H1 (cell line): ENCODE measurements at regions not wholly inside any gene's neighbourhood (a gene's known extent, or its start where the extent isn't known, plus 50 kb on each side); places are given as distances from the start of the nearest gene placed in this dataset.

Experiments
- GABPA ChIP-seq: IDR thresholded peaks from 2 replicates; pipeline ENCODE4 v1.6.1; 2011; ENCODE audit warnings: mild to moderate bottlenecking, low read length, moderate library complexity, borderline replicate concordance; ENCODE audit not compliant: insufficient read depth
- KDM1A ChIP-seq: fragments of 200-600, 300-600 bp; sonication (generic); IDR thresholded peaks from 2 replicates; pipeline ENCODE4 v1.7.1; 2016; ENCODE audit warnings: mild to moderate bottlenecking, low read length, borderline replicate concordance
- RXRA ChIP-seq: IDR thresholded peaks from 2 replicates; pipeline ENCODE4 v1.6.1; 2011; ENCODE audit warnings: low read depth, mild to moderate bottlenecking, low read length, moderate library complexity; ENCODE audit not compliant: insufficient read depth
- TF ChIP-seq, protein P1 (sequence below): IDR thresholded peaks from 2 replicates; pipeline ENCODE4 v1.6.1; 2012; ENCODE audit warnings: low read length, inconsistent platforms

DNA sequence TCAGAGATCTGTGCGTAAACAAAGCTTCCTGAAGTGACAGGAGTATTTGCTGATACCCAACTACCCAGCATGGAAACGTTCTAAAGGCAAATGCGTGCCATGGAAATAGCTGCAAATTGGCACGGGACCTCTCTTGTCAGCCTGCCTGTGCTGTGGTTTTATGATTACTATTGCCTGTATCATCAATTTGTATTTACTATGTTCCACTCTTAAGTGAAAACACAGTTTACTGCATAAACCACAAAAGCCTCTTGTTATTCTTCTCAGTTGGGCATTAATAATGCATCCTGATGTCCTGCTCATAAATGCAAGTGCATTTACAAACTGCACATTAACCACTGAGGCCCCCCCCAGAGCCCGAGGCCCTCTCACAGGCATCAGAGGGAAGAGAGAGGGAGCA, 196.6 kb upstream of the SLC35G4 start (continued):
- TF ChIP-seq, protein P1, sequence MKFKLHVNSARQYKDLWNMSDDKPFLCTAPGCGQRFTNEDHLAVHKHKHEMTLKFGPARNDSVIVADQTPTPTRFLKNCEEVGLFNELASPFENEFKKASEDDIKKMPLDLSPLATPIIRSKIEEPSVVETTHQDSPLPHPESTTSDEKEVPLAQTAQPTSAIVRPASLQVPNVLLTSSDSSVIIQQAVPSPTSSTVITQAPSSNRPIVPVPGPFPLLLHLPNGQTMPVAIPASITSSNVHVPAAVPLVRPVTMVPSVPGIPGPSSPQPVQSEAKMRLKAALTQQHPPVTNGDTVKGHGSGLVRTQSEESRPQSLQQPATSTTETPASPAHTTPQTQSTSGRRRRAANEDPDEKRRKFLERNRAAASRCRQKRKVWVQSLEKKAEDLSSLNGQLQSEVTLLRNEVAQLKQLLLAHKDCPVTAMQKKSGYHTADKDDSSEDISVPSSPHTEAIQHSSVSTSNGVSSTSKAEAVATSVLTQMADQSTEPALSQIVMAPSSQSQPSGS, result no peak
- TF ChIP-seq KDM1A, result no peak
- no peak for TF ChIP-seq GABPA
- TF ChIP-seq RXRA, result no peak
